Ammon's horn (tissue), 1 donor: ENCODE measurements at regions not wholly inside any gene's neighbourhood (a gene's known extent, or its start where the extent isn't known, plus 50 kb on each side); places are given as distances from the start of the nearest gene placed in this dataset.

ENCODE experiments used
- DNase-seq: peaks from one replicate; pipeline ENCODE4 v3.0.0-alpha.2; 2016; ENCODE audit warnings: low spot score

DNA sequence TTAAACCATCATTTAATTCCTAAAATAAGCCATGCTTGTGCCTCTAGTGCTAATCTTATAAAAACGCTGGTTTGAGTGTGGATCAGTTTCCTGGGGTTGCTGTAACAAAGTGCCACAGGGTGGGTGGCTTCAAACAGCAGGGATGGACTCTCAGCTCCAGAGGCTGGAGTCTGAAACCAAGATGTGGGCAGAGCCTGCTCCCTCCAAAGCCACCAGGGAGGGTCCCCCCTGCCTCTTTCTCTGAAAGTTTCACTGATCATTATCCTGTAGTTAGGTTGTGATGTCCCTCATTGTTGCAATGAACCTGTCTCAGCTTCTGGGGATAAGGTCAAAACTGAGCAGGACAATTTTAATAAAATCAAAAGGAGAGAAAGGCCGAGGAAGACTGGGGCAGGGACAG lies 251.9 kb upstream of the TCERG1L start:
- DNase-seq = no peak

- DNase-seq = no peak
Observed at GRCh38 chr10:131567279-131568162, 256.0 kb upstream of the TCERG1L start.

GRCh38 chr10:131568866-131569265 lies 257.3 kb upstream of the TCERG1L start:
- no peak for DNase-seq

DNA sequence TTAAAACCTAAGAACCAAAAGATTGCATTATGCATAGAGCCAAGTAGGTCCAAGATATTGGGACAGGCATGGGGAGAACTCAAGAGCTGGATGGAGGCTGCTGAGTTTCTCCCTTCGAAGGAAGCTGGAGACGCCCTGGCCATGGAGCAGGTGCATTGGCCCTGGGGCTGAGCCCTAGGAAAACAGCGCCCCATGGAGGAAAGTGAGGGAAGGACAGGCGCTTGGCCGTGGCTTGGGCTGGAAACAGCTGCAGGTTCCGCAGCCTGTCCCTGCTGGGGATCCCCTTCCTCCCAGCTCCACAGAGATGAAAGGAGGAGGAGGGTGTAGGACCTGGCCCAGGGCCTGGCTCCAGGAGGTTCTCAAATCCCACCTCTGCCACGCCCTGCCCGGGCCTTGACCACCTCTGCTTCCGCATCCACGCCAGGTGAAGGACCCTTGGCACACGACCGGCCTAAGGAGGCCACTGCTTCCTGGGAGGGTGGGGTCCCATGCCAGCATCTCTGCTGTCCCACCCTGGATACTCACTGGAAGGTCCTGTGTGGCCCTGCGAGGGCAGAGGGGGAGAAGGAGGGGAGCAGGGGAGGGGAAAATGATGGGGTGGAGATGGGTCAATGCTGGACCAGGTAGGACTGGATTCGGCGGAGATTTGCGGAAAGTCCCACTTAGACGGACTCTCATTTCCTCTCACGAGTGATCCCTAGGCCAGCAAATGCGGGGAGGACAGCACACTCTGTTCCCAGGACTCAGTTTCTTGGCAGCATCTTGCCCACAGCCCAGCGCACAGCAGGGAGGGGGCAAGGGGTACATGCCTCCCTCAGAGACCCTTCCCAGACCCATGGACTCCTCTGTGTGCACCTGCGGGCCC lies 258.6 kb upstream of the TCERG1L start:
- DNase-seq = no peak

DNA sequence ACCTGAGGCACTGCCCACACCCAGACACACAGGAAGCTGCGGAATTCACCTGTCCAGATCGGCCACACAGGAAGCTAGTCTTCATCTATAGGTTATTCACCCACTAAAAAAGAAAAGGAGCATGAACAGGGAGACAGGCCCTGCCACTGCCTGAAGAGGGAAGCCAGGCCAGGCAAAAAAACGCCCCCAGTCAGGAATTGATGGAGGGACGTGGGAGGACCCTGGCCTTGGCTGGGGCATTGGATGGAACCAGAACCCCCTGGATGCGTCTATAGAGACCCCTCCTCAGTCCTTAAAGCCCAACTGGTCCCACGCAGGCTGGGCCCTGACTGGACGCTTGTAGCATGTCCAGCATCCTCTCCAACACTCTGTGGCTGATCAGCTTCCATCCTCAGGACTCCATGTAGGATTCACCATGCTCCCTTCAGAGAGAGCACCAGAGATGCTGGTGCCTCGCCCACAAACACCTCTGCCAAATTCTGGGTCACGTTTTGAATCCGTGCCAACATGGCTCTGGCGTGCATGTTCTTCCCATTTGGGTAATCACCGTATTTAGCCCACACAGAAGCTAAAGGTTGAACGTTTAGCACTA lies 259.3 kb upstream of the TCERG1L start:
- DNase-seq = no peak

- no peak for DNase-seq
Observed at GRCh38 chr10:131571346-131571745, 259.8 kb upstream of the TCERG1L start.

GRCh38 chr10:131571865-131572264 lies 260.3 kb upstream of the TCERG1L start:
- DNase-seq = no peak

- DNase-seq = no peak
Observed at GRCh38 chr10:131573256-131573655, 261.7 kb upstream of the TCERG1L start.

- DNase-seq = no peak
Observed at GRCh38 chr10:131573707-131574106, 262.2 kb upstream of the TCERG1L start.

DNA sequence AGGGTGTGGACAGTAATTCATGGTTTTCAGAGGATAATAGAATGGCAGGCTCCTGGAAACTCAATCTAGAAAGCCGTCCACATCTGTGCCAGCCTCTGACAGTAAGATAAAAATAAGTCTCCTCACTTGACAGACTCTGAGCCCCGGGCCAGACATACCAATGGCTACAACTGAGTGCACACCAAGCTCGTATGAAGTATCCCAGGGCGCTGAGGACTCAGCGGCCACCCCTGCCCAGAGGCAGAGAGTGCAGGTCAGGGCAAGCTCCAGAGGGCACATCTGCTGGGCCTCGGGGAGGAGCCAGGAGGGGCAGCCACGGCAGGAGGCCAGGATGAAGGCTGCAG lies 262.8 kb upstream of the TCERG1L start:
- no peak for DNase-seq

- no peak for DNase-seq
Observed at GRCh38 chr10:131574707-131575430, 263.3 kb upstream of the TCERG1L start.

DNA sequence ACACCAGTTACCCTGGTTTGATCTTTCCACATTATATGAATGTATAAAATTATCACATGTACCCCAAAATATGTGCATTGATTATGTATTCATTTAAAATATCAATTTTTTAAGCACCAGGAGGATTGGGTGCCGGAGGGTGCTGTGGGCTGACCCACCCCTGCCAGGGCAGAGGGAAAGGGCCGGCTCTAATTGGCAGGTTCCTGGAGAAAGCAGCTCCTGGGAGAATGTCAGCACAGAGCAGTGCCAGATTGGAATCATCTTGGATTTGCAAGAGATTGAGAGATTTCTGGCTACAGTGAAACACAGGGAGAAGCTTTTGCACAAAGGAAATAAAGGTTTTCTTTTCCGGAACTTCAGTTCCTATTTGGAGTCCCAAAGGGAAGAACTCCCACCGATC lies 264.4 kb upstream of the TCERG1L start:
- no peak for DNase-seq

- no peak for DNase-seq
Observed at GRCh38 chr10:131576341-131577177, 265.0 kb upstream of the TCERG1L start.

DNA sequence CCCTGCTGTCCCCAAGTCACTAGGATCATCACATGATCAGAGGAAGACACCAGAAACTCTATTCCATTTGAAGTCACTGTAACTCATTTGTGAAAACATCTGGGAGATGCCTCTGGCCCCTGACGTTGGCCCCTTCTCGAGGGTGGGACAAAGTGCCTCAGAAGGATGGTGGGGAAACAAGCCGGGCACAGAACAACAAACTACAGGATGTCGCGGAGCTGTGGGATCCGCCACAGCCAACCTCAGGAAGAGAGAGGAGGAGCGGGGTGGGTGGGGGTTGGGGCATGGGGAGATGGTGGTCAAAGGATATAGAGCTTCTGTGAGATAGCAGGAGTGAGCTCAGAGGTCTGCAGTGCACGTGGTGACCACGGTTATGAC lies 265.6 kb upstream of the TCERG1L start:
- no peak for DNase-seq

DNA sequence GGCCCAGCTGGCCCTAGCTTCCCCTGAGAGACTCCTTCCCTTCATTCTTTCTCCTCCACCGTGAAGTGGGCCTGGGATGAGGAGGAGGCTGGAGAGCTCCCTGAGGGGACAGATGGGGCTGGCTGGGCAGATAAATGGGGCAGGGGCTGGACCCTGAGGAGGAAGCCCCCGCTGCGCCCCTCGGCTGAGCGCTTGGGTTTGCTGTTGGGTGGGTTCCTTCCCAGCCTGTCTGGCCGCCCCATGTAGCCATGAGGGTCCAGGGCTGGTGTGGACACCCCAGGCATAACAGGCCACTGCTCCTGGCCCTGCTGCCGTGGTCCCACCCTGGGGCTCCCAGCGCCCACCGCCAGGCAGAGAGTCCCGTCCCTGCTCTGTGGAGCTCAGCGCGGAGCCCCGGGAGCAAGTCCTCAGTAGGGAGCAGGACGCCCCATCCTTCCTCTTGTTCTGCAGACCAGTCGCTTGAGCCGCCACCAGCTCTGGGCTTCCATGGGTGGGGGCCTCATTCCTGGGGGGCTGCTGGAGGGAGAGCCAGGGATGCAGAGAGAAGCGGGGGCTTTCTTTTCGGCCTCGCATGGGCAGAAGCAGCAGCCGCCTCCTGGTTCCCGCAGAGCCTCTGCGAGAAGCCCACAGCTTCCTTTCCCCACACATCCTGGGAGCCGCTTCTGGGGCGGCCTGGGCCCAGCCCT lies 266.4 kb upstream of the TCERG1L start:
- no peak for DNase-seq

DNA sequence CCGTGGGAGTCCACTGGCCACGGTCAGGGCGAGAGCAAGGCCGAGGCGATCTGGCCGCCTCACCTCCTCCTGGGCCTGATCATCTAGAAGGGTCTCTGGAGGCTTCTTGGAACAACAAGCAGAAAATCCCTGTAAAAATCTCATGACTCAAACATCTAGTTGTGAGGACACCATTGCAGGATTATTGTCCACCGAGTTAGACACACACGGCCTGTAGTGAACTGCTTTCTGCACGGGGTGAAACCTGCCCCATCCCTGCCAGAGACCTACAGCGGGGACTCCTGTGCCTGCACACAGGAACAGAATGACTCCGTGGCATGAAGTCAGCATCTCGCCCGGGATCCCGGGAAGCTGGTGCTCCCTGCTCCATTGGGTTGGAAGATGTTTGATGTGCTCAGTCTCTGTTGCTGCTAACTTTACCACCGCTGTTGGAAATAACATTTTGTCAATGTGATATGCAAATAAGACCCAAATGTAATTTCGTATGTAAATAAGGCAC lies 267.0 kb upstream of the TCERG1L start:
- no peak for DNase-seq

DNA sequence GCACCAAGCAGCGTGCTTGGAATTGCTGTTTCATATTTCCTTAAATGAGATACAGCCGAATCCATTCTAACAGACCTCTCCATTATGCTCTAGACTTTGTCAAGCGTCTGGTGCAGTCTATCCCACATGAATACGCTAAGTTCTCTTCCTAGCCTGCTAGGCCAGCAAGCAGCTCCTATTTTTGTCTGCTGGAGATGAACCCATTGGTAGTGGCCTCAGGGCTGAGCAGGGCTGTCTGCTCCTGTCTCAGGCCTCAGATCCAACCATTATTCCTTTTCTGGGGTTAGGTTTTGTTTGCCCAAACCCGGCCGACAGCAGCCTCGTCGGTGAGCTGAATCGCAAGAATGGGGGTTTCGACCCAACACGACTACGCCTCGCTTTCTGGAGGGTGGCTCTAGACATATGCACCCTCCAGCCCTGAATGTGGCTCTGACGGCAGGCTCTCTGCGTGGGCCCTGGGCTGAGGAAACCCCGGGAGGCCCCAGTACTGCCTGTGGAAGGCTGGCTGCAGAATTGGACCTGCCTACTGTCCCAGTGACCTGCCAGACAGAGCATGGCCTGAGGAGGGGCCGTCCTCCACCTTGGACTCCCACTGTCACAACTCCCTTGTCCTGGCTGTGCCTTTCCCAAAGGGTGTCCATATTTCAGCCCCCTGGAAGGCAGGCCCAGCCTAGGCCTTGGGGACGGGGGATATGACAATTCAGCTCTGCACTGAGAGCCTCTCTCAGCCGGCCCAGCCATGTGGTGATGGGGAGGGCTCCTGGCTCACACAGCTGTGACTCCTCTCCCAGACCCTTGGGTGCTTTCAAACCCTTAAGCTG lies 267.9 kb upstream of the TCERG1L start:
- DNase-seq = no peak

GRCh38 chr10:131580076-131580652 lies 268.6 kb upstream of the TCERG1L start:
- DNase-seq = no peak

- DNase-seq = no peak
Observed at GRCh38 chr10:131580674-131581073, 269.2 kb upstream of the TCERG1L start.
